GM21529 (cell line): ENCODE measurements at regions not wholly inside any gene's neighbourhood (a gene's known extent, or its start where the extent isn't known, plus 50 kb on each side); places are given as distances from the start of the nearest gene placed in this dataset.
"Not testable (repeated sequence)": the region's sequence is repeated elsewhere in the genome, so short reads cannot be mapped to it uniquely, and the experiment has no call there.

Experiments
- ATAC-seq: cut with Tn5 transposase; IDR thresholded peaks from one replicate; pipeline ENCODE4 v1.9.1; 2021; ENCODE audit not compliant: unreplicated experiment

GRCh38 chr12:89230376-89231315 is 121.7 kb downstream of the DUSP6 start:
- no peak for ATAC-seq

DNA sequence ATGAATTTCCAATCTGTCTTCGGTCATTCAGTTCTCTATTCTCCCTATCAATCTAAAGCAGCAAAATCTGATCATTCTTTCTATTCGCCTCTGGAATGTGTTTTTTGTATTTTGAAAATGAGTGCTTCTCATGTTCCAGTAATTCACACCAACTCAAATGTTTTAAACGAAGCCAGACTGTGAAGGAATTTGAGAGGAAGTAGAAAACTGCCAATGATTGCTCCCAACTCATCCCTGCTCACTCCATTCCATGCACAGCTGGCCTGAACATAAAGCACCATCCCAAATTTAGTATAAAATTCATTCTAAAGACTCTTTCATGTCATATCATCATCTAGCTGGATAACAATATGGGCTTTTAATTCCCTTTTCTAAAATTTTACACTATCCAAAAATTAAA is 123.8 kb downstream of the DUSP6 start:
- ATAC-seq, result no peak

- ATAC-seq, result no peak
Measured at GRCh38 chr12:89227774-89228173, 124.5 kb downstream of the DUSP6 start.

DNA sequence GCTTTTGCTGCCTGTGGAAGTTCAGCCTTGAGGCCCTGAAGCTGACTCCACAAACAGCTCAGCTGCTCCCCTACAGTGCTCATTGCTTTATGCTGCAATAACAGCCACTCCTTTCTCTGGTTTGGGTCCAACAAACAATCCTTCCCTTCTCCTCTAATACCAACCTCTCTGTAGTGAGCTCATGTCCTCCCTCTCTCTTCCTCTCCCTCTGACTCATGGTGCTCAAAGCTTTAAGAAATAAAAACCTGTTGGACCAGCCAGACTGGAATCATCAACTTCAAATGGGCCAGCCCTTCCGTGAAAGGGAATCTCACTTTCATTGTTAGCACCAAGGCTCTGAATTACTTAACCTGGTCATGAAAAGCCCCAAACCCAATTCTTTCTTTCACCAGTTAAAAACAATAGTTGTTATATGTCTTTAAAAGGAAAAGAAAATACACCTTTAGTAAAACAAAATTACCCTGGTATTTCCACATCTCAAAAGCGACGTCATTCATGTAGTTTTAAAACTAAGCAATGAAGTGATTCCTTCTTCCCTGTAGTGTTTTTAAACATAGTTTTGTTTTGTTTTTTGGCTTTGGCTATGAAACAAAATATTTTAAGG is 126.4 kb downstream of the DUSP6 start:
- peak; percentile 53 for ATAC-seq

DNA sequence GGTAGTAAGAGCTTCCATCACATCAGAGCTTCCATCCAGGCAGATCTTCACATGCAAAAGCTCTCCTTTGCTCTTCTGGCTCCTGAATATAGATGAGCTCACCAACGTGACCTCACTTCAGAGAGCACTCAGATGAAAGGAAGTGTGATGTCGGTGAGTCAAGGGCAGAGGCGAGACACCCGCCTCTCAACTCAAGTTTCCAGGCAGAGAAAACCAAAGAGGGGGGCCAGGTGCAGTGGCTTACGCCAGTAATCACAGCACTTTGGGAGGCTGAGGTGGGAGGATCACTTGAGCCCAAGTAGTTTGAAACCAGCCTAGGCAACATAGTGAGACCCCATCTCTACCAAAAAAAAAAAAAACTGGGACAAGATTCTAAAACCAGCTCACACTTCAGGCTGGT is 126.9 kb downstream of the DUSP6 start:
- ATAC-seq, result peak; percentile 79

GRCh38 chr12:89222580-89222979 is 129.7 kb downstream of the DUSP6 start:
- not testable (repeated sequence) for ATAC-seq

- ATAC-seq, result no peak
Measured at GRCh38 chr12:89217472-89217871, 134.8 kb downstream of the DUSP6 start.

DNA sequence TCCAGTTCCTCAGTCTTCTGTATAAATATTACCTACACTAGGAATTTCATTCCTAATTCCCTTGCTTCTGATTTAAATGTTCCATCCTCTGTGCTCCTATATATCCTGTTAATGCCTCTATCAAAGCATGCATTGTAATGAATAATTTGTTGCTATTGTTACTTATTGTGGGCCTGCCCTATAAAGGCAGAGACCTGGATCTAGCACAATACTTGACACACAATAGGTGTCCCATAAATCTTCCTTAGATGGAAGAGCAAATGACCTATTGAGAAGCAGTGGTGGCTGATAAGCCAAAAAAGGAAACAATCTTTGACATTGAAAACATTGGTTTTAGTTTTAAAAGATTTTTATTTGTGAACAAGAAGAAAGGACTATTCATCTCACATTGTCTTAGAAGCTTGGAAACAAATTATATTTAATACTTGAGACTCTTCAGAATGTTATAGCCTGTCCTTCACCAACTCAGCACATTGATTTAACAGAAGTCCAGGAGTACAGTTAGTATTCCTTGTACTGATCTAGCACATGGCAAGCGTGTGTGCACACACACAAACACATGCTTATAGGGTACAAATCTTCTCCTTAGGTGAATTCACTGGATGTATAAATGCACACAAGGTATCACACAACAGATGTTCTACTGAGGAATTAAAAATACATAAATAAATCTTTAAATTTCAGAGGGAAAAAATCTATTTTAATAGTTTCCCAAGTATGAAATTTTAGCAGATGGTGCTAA is 135.9 kb downstream of the DUSP6 start:
- ATAC-seq, result no peak

GRCh38 chr12:89215196-89215595 is 137.1 kb downstream of the DUSP6 start:
- no peak for ATAC-seq

GRCh38 chr12:89213747-89214146 is 138.6 kb downstream of the DUSP6 start:
- no peak for ATAC-seq

- no peak for ATAC-seq
Measured at GRCh38 chr12:89213139-89213538, 139.2 kb downstream of the DUSP6 start.

GRCh38 chr12:89212339-89212771 is 139.9 kb downstream of the DUSP6 start:
- no peak for ATAC-seq

DNA sequence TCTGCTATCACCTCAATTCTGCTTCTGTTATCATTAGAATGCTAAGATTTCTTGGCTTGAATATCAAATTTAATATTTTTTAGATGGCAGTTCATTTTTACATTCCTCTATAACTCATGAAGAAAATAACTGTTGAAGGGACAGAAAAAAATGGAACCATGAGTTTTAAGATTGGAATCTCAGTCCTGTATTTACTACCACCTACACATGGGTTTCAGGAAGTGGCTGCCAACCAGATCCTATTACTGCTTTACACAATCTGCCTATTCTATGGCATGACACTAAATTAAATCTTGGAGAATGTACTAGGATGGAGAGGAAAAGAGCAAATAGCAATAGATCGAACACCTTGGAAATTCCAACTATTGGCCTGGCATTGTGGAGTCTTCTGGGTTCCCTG is 140.8 kb downstream of the DUSP6 start:
- no peak for ATAC-seq

DNA sequence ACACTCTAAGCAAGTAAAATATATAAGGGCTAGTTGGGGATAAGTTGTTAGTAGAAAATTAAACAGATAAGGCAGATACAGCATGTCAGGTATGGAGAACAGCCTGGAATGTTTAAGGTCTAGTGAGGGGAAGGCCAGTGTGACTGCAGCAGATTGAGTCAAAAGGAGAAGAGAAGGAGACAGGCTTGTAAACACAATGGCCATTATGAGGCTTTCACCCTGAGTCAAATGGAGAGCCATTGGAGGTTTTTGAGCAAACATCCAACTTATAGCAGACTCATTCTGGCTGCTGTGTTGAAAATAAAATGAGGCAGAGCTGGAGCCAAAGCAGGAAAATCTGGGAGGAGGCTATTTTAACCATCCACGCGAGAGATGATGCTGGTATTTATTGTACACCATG is 142.0 kb downstream of the DUSP6 start:
- peak; percentile 70 for ATAC-seq

- ATAC-seq, result no peak
Measured at GRCh38 chr12:89208661-89209096, 143.6 kb downstream of the DUSP6 start.

DNA sequence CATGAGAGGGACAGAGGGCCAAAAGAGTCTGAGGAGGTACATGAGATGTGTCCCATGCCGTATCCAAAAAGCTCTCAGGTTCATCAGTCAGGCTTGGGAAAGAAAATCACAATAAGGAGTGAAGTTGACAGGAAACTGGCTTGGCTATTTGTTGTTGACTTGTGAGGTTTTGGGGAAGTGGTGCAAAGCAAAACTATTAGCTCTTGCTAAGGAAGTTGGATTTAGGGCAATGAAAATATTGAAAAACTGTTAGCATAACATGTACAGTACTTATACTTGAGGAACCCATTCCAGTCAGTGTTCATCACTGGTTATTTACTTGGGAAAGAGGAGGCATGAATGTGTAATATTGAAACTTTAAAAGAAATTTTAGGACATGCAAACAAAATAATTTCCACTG is 145.9 kb downstream of the DUSP6 start:
- ATAC-seq, result no peak

GRCh38 chr12:89205517-89205916 is 146.8 kb downstream of the DUSP6 start:
- ATAC-seq, result no peak

- no peak for ATAC-seq
Measured at GRCh38 chr12:89203144-89203543, 149.2 kb downstream of the DUSP6 start.

- no peak for ATAC-seq
Measured at GRCh38 chr12:89200217-89200616, 152.1 kb downstream of the DUSP6 start.

- ATAC-seq, result no peak
Measured at GRCh38 chr12:89195470-89195869, 156.8 kb downstream of the DUSP6 start.

DNA sequence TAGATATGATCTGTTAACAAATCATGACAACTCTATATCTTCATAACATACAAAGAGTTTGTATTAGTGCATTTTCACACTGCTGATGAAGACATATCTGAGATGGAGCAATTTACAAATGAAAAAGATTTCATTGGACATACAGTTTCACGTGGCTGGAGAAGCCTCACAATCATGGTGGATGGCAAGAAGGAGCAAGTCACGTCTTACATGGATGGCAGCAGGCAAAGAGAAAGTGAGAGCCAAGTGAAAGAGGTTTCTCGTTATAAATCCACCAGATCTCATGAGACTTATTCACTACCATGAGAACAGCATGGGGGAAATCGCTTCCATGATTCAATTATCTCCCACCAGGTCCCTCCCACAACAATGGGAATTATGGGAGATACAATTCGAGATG is 157.6 kb downstream of the DUSP6 start:
- no peak for ATAC-seq

DNA sequence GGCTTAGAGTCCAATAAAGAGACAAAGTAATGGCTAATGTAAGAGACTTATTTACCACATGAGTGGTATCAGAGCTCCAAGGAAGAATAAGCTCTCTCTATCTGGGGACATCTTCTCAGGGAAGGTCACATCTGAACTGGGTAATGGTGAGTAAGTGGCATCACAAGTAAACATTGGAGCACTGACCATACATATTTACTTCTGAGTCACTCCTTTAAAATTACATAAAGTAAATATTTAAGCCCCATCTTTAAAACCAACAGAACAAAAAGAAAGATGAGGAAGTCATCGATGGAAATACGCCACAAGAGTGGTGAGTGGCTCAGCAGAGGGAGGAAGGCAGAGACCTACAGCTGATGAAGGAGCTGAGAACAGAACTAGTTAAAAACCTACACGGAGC is 159.9 kb downstream of the DUSP6 start:
- no peak for ATAC-seq
